DND-41 (cell line): ENCODE measurements at regions not wholly inside any gene's neighbourhood (a gene's known extent, or its start where the extent isn't known, plus 50 kb on each side); places are given as distances from the start of the nearest gene placed in this dataset.

Source experiments
- ATAC-seq: fragments of 200-7000 bp; cut with Tn5 transposase; 3 replicates; pipeline ENCODE4 v1.9.1; 2021; ENCODE audit warnings: low read depth; ENCODE audit not compliant: insufficient read depth
- DNase-seq: peaks from one replicate; pipeline ENCODE4 v3.0.0-alpha.2; 2020
- H2AFZ ChIP-seq: 2 replicates; pipeline ENCODE4 v1.6.0; 2012; ENCODE audit warnings: low read depth, low read length
- H3K27ac ChIP-seq: 2 replicates; pipeline ENCODE4 v1.5.1; 2012; ENCODE audit warnings: low read length, inconsistent platforms
- H3K27me3 ChIP-seq: fragments of 200-600 bp; sonication (generic); 2 replicates; pipeline ENCODE4 v1.6.0; 2012; ENCODE audit warnings: low read length, mild to moderate bottlenecking, inconsistent platforms; ENCODE audit not compliant: insufficient read depth, poor library complexity
- H3K36me3 ChIP-seq: 2 replicates; pipeline ENCODE4 v1.5.1; 2012; ENCODE audit warnings: low read length, inconsistent platforms; ENCODE audit not compliant: insufficient read depth
- H3K4me1 ChIP-seq: 2 replicates; pipeline ENCODE4 v1.5.1; 2012; ENCODE audit warnings: mild to moderate bottlenecking, low read length; ENCODE audit not compliant: insufficient read depth
- H3K4me2 ChIP-seq: 2 replicates; pipeline ENCODE4 v1.6.0; 2012; ENCODE audit warnings: mild to moderate bottlenecking, moderate library complexity, low read length, inconsistent platforms; ENCODE audit not compliant: insufficient read depth
- H3K4me3 ChIP-seq, 2 experiments: fragments of 200-600 bp in 1 of 2; shearing (Covaris generic) in 1 of 2; 2 replicates each; pipeline ENCODE4 v1.5.1; 2012 to 2016; ENCODE audit warnings: inconsistent platforms in 2 of 2, low read length in 2 of 2, mild to moderate bottlenecking in 2 of 2, low read depth in 1 of 2, moderate library complexity in 1 of 2
- H3K79me2 ChIP-seq: 2 replicates; pipeline ENCODE4 v1.6.0; 2012; ENCODE audit warnings: low read length, inconsistent platforms; ENCODE audit not compliant: insufficient read depth
- H3K9ac ChIP-seq: 2 replicates; pipeline ENCODE4 v1.6.0; 2012; ENCODE audit warnings: low read depth, mild to moderate bottlenecking, inconsistent platforms, low read length, moderate library complexity
- H3K9me3 ChIP-seq: 2 replicates; pipeline ENCODE4 v1.5.1; 2012; ENCODE audit warnings: low read length, moderate library complexity, mild to moderate bottlenecking, inconsistent platforms; ENCODE audit not compliant: insufficient read depth, severe bottlenecking
- H4K20me1 ChIP-seq: 2 replicates; pipeline ENCODE4 v1.6.0; 2012; ENCODE audit warnings: low read length; ENCODE audit not compliant: insufficient read depth
- EZH2 ChIP-seq: IDR thresholded peaks from 3 replicates; pipeline ENCODE4 v1.6.1; 2012; ENCODE audit warnings: borderline replicate concordance, low read depth, mild to moderate bottlenecking, moderate library complexity, low read length, inconsistent platforms; ENCODE audit not compliant: severe bottlenecking
- TF ChIP-seq, protein P1 (sequence below): IDR thresholded peaks from 2 replicates; pipeline ENCODE4 v1.5.1; 2012; ENCODE audit warnings: borderline replicate concordance, low read length, moderate library complexity, mild to moderate bottlenecking; ENCODE audit not compliant: poor library complexity, severe bottlenecking; ENCODE audit errors: extremely low read depth

DNA sequence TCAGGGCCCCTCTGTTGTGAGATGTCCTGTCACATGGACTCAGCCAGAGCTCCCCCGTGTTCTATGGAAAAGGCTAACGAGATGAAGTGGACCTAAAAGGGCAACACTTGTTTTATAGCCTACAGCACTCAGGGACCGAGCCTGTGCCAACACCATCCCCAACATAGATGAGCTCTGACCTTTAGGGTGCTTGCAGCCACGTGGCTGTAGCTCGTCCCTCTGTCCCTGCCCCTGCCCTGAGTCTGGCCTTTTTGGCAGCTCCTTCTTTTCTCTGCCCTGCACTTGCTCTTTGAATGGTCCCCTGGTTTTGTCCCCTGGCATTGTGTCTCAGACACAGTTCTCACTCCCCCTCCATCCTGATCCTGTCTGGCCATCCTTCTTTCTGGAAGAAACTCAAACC is 81.2 kb upstream of the GDF10 start:
- TF ChIP-seq EZH2 = no peak
- TF ChIP-seq, protein P1, sequence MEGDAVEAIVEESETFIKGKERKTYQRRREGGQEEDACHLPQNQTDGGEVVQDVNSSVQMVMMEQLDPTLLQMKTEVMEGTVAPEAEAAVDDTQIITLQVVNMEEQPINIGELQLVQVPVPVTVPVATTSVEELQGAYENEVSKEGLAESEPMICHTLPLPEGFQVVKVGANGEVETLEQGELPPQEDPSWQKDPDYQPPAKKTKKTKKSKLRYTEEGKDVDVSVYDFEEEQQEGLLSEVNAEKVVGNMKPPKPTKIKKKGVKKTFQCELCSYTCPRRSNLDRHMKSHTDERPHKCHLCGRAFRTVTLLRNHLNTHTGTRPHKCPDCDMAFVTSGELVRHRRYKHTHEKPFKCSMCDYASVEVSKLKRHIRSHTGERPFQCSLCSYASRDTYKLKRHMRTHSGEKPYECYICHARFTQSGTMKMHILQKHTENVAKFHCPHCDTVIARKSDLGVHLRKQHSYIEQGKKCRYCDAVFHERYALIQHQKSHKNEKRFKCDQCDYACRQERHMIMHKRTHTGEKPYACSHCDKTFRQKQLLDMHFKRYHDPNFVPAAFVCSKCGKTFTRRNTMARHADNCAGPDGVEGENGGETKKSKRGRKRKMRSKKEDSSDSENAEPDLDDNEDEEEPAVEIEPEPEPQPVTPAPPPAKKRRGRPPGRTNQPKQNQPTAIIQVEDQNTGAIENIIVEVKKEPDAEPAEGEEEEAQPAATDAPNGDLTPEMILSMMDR = no peak
- Histone ChIP-seq H3K4me2 (no peak overlapping the region), H3K36me3 (no peaks in the 10 kb centered on the region), H3K4me1 (no peaks in the 10 kb centered on the region), H3K9me3 (no peaks in the 10 kb centered on the region), H3K27ac (no peak overlapping the region), H3K79me2 (no peaks in the 10 kb centered on the region), H3K9ac (no peak overlapping the region), H3K4me3 (no peak overlapping the region), H2AFZ (no peak overlapping the region), H3K27me3 (no peaks in the 10 kb centered on the region), H4K20me1 (no peaks in the 10 kb centered on the region)
- ATAC-seq (no peak), DNase-seq (no peak)

DNA sequence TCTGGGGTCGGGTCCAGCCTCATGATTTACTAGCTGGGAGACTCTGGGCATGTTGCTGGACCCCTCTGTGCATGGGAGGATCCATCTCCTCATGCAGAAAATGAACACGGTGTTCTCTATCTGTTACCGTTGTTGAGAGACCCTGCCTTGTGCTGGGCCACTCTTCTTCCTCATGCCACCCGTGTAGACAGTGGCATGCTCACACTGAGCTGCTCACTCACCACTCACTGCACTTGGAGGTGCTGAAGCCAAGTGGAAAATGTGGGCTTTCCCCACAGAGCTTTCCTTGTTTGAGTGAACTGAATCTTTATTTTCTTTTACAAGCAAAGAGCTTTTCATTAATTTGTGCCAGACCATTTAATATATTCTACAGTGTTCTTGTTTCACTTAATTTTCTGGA is 77.5 kb upstream of the GDF10 start:
- DNase-seq = no peak
- no peaks in the 10 kb centered on the region for H3K79me2 ChIP-seq
- no peak overlapping the region for H3K27ac ChIP-seq
- H3K9ac ChIP-seq = no peak overlapping the region
- no peaks in the 10 kb centered on the region for H3K36me3 ChIP-seq
- H2AFZ ChIP-seq = no peak overlapping the region
- H3K9me3 ChIP-seq = no peaks in the 10 kb centered on the region
- ATAC-seq = no peak
- H3K4me3 ChIP-seq = no peak overlapping the region
- H3K27me3 ChIP-seq = no peaks in the 10 kb centered on the region
- H3K4me1 ChIP-seq = no peaks in the 10 kb centered on the region
- no peaks in the 10 kb centered on the region for H4K20me1 ChIP-seq
- H3K4me2 ChIP-seq = no peak overlapping the region
- TF ChIP-seq, protein P1 = no peak
- TF ChIP-seq EZH2 = no peak

DNA sequence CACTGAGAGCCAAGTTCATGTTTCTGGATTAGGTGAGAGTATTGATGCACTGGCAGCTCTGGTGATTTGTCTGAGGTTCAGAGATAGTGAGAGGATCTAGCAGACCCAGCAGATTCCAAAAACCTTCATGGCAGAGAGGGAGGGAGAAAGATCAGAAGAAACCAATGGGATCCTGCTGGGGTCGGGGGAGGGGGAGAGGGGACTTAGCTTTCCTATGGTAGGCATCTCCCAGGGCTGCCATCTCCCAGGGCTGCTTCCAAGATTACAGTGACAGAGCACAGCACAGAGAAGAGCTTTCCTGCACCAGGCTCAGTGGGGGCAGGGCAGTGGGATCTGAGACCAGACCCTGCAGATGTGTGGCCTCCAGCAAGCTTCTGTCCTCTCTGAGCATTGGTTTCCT is 76.8 kb upstream of the GDF10 start:
- H3K27ac ChIP-seq = no peak overlapping the region
- no peaks in the 10 kb centered on the region for H3K79me2 ChIP-seq
- H3K4me3 ChIP-seq = no peak overlapping the region
- no peak for TF ChIP-seq EZH2
- TF ChIP-seq, protein P1 = no peak
- H2AFZ ChIP-seq = no peak overlapping the region
- H3K9ac ChIP-seq = no peak overlapping the region
- H3K4me2 ChIP-seq = no peak overlapping the region
- no peaks in the 10 kb centered on the region for H3K27me3 ChIP-seq
- DNase-seq = no peak
- no peaks in the 10 kb centered on the region for H4K20me1 ChIP-seq
- H3K4me1 ChIP-seq = no peaks in the 10 kb centered on the region
- H3K9me3 ChIP-seq = no peaks in the 10 kb centered on the region
- no peaks in the 10 kb centered on the region for H3K36me3 ChIP-seq
- no peak for ATAC-seq

DNA sequence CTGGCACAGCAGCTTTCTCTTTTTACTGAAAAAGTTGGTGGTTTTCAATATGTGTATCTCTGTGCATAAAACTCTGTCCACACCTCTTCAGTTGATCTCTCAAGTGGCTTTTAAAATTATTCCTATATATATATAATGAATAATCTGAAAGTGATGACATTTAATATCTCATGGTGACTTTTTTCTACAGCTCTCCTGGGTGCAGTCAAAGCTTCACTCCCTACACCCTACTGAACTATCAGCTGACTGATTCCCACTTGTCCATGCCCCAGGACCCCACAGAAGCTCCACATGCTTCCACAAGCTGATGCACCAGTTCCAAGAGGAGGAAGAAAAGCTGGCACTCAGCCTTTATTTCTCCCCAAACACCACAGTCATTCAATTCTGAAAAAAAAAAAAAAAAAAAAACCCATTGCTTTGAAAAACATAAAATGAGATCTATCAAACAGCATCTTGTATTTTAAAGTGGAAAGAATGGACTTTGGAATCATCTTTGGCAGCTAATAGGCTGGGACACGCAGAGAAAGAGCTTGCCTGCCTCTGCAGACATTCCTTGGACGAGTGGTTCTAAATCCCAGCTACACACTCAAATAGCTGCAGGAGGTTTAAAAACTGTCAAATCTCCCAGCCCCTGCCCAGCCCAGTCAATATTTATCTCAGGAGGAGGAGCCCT is 75.3 kb upstream of the GDF10 start:
- no peaks in the 10 kb centered on the region for H4K20me1 ChIP-seq
- no peaks in the 10 kb centered on the region for H3K4me1 ChIP-seq
- no peak overlapping the region for H3K4me2 ChIP-seq
- H3K9me3 ChIP-seq = peaks cover 3% of the 10 kb centered on the region
- DNase-seq (no peak), ATAC-seq (no peak)
- TF ChIP-seq EZH2 = no peak
- TF ChIP-seq, protein P1 = no peak
- no peaks in the 10 kb centered on the region for H3K36me3 ChIP-seq
- H3K79me2 ChIP-seq = no peaks in the 10 kb centered on the region
- H3K9ac ChIP-seq = no peak overlapping the region
- no peak overlapping the region for H3K27ac ChIP-seq
- no peak overlapping the region for H3K4me3 ChIP-seq
- no peak overlapping the region for H2AFZ ChIP-seq
- H3K27me3 ChIP-seq = no peaks in the 10 kb centered on the region
